Stimulated activated CD4-positive, alpha-beta T cell treated with anti-CD3 and anti-CD28 coated beads, Interleukin-4, amount 100 ng/mL, for 1 hour (primary cell): ENCODE measurements at regions not wholly inside any gene's neighbourhood (a gene's known extent, or its start where the extent isn't known, plus 50 kb on each side); places are given as distances from the start of the nearest gene placed in this dataset.
"Not testable (repeated sequence)": the region's sequence is repeated elsewhere in the genome, so short reads cannot be mapped to it uniquely, and the experiment has no call there.

ENCODE experiments used
- DNase-seq: peaks from one replicate; pipeline ENCODE4 v3.0.0-alpha.2; 2020

- no peak for DNase-seq
Observed at GRCh38 chr12:63508543-63508942, 159.8 kb downstream of the DPY19L2 start.

GRCh38 chr12:63499567-63499966 lies 168.7 kb downstream of the DPY19L2 start:
- DNase-seq: no peak

GRCh38 chr12:63498239-63498638 lies 170.1 kb downstream of the DPY19L2 start:
- no peak for DNase-seq

- no peak for DNase-seq
Observed at GRCh38 chr12:63496654-63497053, 171.6 kb downstream of the DPY19L2 start.

GRCh38 chr12:63495974-63496373 lies 172.3 kb downstream of the DPY19L2 start:
- DNase-seq: no peak

- not testable (repeated sequence) for DNase-seq
Observed at GRCh38 chr12:63493357-63493756, 174.9 kb downstream of the DPY19L2 start.

GRCh38 chr12:63480186-63480585 lies 188.1 kb downstream of the DPY19L2 start:
- no peak for DNase-seq

- no peak for DNase-seq
Observed at GRCh38 chr12:63470161-63470560, 198.1 kb downstream of the DPY19L2 start.

GRCh38 chr12:63467951-63468350 lies 200.3 kb downstream of the DPY19L2 start:
- no peak for DNase-seq

GRCh38 chr12:63457857-63458256 lies 210.4 kb downstream of the DPY19L2 start:
- no peak for DNase-seq

- no peak for DNase-seq
Observed at GRCh38 chr12:63457428-63457827, 210.9 kb downstream of the DPY19L2 start.

GRCh38 chr12:63450816-63451215 lies 217.5 kb downstream of the DPY19L2 start:
- DNase-seq: no peak

- DNase-seq: no peak
Observed at GRCh38 chr12:63450334-63450733, 218.0 kb downstream of the DPY19L2 start.

- DNase-seq: no peak
Observed at GRCh38 chr12:63445224-63445880, 222.9 kb downstream of the DPY19L2 start.

- DNase-seq: no peak
Observed at GRCh38 chr12:63440048-63440447, 228.2 kb downstream of the DPY19L2 start.

GRCh38 chr12:63434384-63434783 lies 233.9 kb downstream of the DPY19L2 start:
- DNase-seq: not testable (repeated sequence)

- not testable (repeated sequence) for DNase-seq
Observed at GRCh38 chr12:63427969-63428368, 240.3 kb downstream of the DPY19L2 start.

- not testable (repeated sequence) for DNase-seq
Observed at GRCh38 chr12:63427029-63427428, 241.3 kb downstream of the DPY19L2 start.

GRCh38 chr12:63424671-63425070 lies 243.6 kb downstream of the DPY19L2 start:
- DNase-seq: no peak

- no peak for DNase-seq
Observed at GRCh38 chr12:63423839-63424238, 244.5 kb downstream of the DPY19L2 start.

- peak; percentile 16 for DNase-seq
Observed at GRCh38 chr12:63420206-63420644, 248.1 kb downstream of the DPY19L2 start.

GRCh38 chr12:63419154-63419553 lies 249.1 kb downstream of the DPY19L2 start:
- DNase-seq: no peak

GRCh38 chr12:63416788-63417187 lies 251.5 kb downstream of the DPY19L2 start:
- DNase-seq: no peak

- DNase-seq: no peak
Observed at GRCh38 chr12:63415357-63415756, 252.9 kb downstream of the DPY19L2 start.

- no peak for DNase-seq
Observed at GRCh38 chr12:63410197-63410596, 258.1 kb downstream of the DPY19L2 start.
